ELR (cell line): ENCODE measurements at regions not wholly inside any gene's neighbourhood (a gene's known extent, or its start where the extent isn't known, plus 50 kb on each side); places are given as distances from the start of the nearest gene placed in this dataset.

Source experiments
- DNase-seq: peaks from one replicate; pipeline ENCODE4 v3.0.0-alpha.2; 2015; ENCODE audit warnings: low read depth

- DNase-seq, result no peak
Measured at GRCh38 chr7:125032943-125033342, 103.3 kb upstream of the POT1 start.

DNA sequence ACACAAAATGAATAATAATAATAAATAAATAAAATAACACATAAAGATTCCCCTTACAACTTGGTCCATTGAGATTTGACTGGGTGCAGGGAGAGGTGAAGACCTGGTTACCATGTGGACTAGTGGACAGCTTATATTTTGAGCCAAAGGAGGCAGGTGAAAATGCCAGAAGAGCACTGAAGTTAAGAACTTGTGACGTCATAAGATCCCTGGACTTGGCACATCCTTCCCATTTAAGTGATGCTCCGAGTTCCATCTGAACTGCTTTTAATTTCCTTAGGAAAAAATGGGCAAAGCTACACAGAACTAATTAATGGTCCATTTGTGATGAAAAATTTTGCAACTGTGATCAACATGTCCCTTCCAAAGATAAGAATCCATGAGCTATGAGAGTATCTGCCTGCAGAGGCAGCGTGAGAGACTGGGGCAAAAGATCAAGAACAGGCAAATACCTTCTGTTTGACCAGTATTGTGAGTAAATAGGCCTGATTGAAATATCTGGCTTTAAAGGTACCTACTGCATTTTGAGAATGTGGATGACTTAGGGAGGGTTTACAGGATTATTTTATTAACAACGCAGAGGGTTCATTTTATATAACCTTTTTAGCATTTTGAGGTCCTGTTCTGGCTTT is 101.2 kb upstream of the POT1 start:
- DNase-seq, result no peak

GRCh38 chr7:125025620-125026019 is 96.0 kb upstream of the POT1 start:
- DNase-seq, result no peak

GRCh38 chr7:125020801-125021200 is 91.2 kb upstream of the POT1 start:
- no peak for DNase-seq

- no peak for DNase-seq
Measured at GRCh38 chr7:125010540-125010939, 80.9 kb upstream of the POT1 start.

DNA sequence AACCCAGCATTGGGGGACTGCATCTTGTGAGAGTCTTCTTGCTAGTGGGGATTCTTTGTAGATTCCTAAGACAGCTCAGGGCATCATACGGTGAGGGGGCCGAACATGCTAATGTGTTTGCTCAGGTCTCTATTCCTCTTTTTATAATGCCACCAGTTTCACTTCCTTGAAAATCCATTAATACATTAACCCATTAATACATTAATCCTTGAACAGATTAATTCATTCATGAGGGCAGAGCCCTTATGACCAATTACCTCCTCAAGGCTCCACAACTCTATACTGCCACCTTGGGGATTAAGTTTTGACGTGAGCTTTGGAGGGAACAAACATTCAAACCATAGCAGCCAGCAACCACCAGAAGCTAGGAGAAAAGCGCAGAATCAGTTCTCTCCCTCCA is 67.2 kb upstream of the POT1 start:
- DNase-seq, result peak; percentile 31

DNA sequence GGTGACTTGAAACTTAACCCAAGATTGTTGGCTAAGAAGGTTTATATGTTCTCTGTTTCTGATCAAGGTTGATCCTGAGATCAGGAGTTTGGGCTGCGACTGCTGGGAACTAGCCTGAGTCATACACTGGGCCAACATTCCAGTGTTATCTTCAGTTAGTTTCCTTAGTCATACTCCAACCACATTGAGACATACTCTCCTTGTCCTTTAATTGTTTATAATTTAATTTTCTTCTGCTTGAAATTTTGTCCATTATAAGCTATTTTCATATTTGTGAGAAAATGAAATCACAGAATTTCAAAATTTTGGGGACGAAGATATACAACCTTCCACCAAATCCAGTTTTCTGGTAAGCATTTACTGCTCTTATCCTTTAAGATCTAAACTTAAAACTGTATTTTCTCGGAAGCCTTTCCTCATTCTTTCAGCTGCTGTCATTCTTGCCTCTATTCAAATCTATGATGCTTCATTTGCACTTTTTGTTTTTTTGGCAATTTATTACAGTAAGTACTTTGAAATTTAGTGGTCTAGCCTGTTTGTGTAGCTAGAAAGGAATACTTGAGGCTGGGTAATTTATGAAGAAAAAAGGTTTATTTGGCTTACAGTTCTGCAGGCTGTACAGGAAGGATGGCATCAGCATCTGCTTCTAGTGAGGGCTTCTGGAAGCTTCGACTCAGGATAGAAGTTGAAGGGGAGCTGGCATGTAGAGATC is 63.4 kb upstream of the POT1 start:
- peak; percentile 79 for DNase-seq

DNA sequence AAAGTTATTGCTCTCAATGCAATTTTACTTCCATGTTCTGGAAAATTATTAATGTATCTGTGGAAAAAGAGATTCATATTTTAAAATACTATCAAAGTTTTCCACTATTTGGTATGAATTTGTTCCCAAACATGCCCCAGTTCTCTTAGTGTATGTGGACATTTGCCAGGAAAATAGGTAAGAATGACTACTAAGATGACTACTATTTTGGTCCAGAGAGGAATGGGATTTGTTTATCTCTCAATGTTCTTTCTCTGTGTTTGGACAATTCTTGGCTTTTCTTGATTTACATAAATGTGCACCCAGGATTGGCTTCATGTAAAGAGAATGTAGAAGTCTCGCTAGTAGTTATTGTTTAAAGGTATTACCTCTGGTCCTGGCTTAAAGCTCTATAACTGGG is 60.3 kb upstream of the POT1 start:
- DNase-seq, result peak; percentile 6
